Lung microvascular endothelial cell (primary cell): ENCODE measurements at regions not wholly inside any gene's neighbourhood (a gene's known extent, or its start where the extent isn't known, plus 50 kb on each side); places are given as distances from the start of the nearest gene placed in this dataset.
A peak's percentile ranks its signal among the peaks of the same experiment; 100 is the strongest.
"Not testable (repeated sequence)": the region's sequence is repeated elsewhere in the genome, so short reads cannot be mapped to it uniquely, and the experiment has no call there.

Experiments used
- DNase-seq, 2 donors: peaks; one replicate each; pipeline versions ENCODE4 v3.0.0 to v3.0.0-alpha.2; 2010; ENCODE audit warnings: low read depth in 2 of 2

DNA sequence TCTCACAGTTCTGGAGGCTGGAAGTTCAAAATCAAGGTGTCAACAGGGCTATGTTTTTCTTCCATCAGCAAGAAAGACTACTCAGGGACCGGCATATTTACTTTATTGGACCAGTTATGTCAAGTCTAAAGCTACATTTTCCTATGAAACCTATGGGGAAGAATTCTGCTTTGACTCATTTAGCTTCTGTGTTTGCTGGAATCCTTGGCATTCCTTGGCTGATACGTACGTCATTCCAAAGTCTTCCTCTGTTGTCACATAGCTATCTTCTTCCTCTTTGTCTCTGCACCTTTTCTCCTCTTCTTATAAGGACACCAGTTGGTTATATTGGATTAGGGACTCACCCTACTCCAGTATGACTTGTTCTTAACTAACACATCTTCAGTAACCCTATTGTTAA lies 137.4 kb upstream of the FBXO11 start:
- DNase-seq, result no peak

DNA sequence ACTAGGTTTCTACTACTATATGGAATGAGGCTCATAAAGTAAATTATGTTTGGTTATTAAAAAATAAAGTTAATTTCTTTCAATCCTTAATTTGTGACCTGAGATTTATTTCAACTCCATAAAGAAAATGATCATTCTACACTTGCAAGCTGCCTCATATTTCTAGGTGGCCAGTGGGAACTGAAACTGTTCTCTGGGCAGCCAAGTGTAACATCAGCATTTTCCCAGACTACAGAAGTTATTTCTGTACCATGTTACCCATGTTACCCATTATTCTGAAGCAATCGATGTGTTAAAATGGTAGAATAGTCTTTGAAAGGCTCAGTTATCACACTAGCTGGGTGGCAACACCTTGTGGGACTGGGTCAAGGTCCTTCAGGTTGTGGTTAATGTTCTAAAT lies 139.3 kb upstream of the FBXO11 start:
- DNase-seq, result no peak

DNA sequence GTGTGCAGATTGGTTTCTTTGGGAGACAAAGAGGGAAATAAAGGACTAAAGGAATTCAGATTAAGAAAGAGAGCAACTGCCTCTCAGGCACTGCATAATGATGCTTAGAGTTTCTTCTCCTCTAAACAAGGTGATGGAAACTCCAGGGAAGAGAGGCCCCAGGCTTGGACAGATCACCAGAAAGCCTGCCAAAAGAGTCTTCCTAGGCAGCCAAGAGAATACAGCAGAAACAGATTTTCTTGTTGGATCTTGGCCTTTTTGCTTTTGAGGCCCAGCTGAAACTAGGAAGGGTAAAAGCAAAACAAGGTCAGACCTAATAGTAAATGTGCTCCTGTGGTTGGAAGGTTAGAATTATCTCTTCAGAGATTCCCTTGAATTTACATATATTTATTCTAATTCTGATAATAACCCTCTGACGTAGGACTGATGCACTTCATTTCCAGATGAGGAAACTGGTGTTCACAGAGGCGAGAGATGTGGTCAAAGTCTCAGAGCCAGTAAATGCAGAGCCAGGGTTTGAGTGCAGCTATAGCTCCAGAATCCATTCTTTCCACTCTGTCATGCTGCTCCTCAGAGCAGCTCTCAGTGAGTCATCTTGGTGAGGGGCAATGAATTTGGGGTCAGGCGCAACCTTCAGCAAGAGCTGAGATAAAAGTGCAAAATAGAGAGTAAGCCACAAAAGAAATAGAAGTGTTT lies 142.3 kb upstream of the FBXO11 start:
- DNase-seq, result no peak

DNA sequence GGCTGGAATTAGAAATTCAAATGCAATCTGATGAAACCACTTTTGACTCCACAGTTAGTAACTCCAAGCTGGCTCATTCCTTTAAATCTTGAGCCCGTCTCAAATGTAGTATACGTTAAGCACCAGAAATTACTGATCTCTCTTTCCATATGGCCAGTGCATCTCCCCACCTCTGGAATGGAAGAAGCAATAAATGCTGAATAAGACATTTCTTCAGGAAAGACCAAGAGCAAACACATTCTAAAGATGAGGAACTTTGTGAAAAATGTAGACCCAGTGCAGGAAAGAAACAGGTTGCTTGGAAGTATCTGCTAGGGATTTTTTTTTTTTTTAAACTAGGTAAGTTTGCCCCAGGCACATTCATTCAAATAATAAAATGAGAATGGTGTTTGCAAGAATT lies 143.1 kb upstream of the FBXO11 start:
- DNase-seq, result no peak

GRCh38 chr2:48050711-48051110 lies 144.4 kb upstream of the FBXO11 start:
- DNase-seq, result no peak

- no peak for DNase-seq
Observed at GRCh38 chr2:48059975-48060374, 153.7 kb upstream of the FBXO11 start.

DNA sequence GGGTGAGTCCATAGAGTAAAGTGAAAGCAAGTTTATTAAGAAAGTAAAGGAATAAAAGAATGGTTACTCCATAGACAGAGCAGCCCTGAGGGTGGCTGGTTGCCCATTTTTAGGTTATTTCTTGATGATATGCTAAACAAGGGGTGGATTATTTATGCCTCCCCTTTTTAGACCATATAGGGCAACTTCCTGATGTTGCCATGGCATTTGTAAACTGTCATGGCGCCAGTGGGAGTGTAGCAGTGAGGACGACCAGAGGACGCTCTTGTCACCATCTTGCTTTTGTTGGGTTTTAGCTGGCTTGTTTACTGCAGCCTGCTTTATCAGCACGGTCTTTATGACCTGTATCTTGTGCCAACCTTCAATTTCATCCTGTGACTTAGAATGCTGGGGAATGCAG lies 155.4 kb upstream of the FBXO11 start:
- DNase-seq, result not testable (repeated sequence)

- DNase-seq, result no peak
Observed at GRCh38 chr2:48065096-48065495, 158.8 kb upstream of the FBXO11 start.

DNA sequence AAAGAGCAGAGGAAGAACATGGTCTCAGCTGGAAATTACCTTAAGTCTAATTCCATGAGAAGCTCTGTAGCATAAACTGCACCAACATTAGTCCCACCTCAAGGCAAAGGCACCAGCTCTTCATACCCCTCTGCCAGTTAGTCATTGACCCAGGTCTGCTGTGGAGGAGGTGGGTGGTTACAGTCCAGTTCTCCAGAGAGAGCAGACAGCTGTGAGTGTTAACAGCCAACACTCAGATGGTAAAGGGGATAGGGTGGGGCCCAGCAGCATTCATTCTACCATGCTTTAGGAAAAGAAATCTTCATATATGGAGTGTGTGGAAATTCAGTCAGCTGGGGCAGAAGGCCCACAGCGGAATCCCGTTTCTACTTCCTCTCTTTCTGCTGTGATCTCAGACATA lies 159.7 kb upstream of the FBXO11 start:
- DNase-seq, result no peak

- DNase-seq, result no peak
Observed at GRCh38 chr2:48069769-48070168, 163.5 kb upstream of the FBXO11 start.

DNA sequence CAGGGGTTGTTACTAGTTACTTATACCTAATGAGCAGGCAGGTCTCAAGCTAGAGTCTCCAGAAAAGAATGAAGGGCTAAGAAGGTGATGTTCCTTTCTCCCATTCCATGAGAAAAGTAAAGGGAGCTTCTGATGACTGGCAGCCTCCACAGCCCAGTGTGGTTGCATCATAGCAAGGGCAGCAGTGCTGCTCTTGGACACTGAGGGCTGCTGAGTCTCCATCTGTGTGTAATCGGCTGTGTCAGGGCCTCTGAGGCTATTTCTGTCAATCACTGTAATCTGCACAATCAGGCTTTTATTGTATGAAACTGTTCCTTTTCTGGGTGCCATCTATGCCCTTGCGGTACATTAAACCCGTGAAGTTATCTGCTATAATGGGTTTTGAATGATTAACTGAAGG lies 164.1 kb upstream of the FBXO11 start:
- DNase-seq, result no peak

GRCh38 chr2:48072583-48072982 lies 166.3 kb upstream of the FBXO11 start:
- DNase-seq, result no peak

DNA sequence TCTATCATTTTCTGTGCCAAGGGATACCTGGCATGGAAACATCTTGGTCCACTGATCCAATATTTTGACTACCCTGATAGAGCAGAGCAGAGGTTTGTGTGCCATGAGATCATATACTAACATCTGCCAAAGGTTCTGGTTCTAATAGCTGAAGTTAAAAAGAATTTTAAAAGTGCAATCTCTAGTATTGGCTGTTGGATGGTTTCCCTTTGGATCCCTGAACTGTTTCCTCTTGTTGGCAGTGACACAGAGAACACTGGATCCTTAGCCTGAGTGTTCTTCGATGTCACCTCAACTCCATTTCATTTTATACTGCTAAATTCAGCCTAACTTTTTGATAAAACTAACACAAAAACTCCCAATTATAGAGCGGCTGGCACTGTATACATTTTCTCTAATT lies 169.3 kb upstream of the FBXO11 start:
- no peak for DNase-seq

DNA sequence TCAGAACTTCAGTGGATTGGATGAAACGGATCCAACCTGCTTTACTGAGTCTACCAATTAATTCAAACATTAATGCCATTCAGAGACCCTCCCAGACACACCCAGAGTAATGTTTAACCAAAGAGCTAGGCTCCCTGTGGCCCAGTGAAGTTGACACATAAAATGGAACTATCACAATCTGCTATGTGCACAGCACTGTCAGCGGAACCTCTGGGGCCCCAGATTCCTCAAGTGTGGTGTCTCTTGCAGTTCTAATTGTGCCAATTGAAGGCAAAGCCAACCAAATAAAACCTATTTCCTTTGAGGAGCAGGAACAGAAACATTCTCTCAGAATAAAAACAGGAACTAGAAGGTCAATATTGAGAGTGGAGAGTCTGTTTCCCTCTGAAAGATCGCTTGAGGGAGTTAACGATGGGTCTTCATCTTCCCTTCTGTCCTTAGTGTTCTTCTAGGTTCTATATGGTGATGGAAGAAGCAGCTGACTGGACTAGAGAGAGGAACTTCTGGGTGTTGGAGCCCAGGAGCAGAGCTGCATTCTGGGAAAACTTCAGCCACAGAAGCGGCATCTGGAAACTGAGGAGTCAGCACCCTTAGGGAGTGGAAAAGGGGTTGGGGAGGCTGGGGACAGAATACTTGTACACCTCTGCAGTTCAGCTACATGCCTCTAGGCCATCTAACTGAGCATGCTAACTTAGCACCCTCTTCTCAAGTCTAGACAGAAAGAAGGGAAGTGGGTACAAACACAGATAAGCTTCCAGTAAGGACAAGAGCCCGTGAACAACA lies 174.4 kb upstream of the FBXO11 start:
- no peak for DNase-seq

GRCh38 chr2:48081317-48081628 lies 175.0 kb upstream of the FBXO11 start:
- DNase-seq, result no peak

DNA sequence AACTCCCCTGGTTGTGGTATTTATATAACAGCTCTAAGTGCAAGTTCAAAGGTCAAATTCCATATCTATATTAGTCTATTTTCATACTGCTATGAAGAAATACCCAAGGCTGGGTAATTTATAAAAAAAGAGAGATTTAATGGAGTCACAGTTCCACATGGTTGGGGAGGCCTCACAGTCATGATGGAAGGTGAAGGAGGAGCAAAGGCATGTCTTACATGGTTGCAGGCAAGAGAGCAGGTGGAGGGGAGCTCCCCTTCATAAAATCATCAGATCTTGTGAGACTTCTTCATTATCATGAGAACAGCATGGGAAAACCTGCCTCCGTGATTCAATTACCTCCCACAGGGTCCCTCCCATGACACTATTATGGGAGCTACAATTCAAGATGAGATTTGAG lies 179.6 kb upstream of the FBXO11 start:
- DNase-seq, result no peak

DNA sequence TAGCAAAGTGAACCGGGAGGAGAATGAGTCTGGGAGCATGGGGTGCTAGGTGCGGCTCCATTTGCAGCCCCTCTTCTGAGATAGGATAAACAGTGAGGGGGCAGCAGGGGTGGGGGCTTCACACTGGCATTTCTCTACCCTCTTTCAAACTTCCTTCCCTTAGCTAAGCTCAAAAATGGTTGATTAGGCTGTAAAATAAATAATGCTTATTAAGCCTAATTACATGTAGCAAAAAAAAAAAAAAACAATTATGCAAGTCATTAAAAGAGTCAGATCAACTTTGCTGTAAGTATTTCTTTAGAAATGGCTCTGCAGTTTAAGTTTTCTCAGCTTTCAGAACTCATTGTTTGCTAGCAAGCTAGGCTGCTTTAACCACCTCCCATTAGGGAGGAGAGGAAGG lies 182.7 kb upstream of the FBXO11 start:
- DNase-seq, result no peak

- DNase-seq, result no peak
Observed at GRCh38 chr2:48089644-48090043, 183.3 kb upstream of the FBXO11 start.

DNA sequence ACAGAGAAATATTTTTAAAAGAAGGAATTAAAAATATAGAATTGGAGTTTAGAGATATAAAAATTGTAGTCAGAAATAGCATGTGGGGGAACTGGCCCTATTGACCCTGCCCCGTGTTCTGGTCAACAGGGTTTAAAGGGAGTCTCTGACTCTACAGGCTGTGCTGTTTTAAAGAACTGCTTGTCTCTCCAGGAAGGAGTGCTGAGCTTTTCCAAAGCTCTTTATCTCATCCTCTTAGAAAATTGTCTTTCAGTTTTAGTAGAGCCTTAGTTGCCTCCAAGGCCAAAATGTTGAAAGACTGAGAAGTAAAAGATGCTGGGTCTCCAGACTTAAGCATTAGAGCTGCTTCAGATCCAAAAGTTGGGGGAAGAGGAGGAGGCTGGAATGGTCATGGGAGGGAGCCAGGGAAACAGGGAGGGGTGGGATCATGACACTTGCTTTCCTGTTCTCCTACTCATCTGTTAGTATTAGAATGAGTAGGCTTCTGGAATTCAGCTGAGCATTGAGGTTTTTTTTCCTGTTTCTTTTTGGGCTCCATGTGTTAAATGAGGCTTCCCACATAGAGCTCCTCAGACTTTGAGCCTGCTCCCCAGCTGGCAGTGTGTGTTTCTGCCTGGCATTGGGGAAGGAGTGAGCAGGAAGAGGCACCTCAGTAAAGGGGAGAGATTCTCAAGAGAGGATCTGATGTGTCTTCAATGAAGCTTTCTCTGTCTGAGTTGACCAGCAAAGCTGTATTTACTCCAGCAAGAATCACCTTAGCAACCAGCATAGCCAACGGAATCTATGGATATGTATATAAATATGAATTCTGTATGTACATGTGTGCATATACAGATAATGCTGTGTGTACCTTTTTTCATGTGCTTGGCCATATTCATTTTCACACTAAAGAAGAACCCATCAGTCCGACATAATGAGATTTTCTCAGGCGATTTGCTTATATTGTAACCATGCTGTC lies 186.8 kb upstream of the FBXO11 start:
- peak; percentile 29 to 55 for DNase-seq

GRCh38 chr2:48096765-48097164 lies 190.5 kb upstream of the FBXO11 start:
- DNase-seq, result not testable (repeated sequence)

DNA sequence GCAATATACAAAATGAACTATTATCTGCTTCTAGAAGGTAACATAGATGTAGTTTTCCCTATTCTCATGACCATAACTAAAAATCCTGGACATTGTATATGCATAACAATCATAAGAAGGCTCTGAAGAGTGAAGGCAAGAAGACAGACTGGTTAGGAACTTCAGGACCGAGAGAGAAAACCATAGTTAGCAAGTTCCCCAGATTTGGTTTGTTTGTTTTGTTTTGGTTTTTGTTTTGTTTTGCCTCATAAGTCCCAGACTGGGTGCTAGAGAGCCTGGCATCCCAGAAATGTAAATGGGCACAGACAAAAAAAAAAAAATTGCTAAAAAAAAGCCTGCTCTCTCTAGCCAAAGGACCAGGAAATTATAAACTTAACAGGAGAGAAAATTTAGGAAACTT lies 192.2 kb upstream of the FBXO11 start:
- no peak for DNase-seq

GRCh38 chr2:48104418-48104817 lies 198.1 kb upstream of the FBXO11 start:
- no peak for DNase-seq
